ENCODE measurements at regions not wholly inside any gene's neighbourhood (a gene's known extent, or its start where the extent isn't known, plus 50 kb on each side); places are given as distances from the start of the nearest gene placed in this dataset.

DNA sequence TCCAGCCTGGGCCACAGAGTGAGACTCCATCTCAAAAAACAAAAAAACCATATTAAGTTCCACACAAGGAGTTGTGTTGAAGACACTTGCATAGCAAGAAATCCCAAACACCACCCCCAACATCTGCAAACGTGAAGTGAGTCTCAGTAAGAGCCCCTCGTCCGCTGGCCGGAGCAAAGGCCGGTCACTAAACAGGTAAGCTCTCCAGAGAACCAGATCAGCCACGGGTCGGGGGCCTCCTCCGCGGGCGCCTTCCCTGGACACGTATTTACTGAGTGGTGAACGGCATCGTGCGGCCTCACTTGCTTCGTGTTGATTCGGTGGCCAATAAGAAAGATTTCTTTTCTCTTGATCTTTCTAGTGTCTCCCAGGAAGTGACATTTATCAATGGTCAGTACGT is 93.6 kb downstream of the MRPL36 start:
- TF ChIP-seq CTCF (IDR thresholded peaks at IDR 0.05; ENCODE audit: insufficient read depth, low read depth, low read length, missing control alignments) = no peak
- no peak overlapping the region for H3K4me3 ChIP-seq (ENCODE audit: low read length)
- DNase-seq (ENCODE audit: low read depth) = no peak

GRCh38 chr5:1704676-1705075 is 95.0 kb downstream of the MRPL36 start:
- no peak for TF ChIP-seq CTCF (IDR thresholded peaks at IDR 0.05; ENCODE audit: insufficient read depth, low read depth, low read length, missing control alignments)
- no peak overlapping the region for H3K4me3 ChIP-seq (ENCODE audit: low read length)
- no peak for DNase-seq (ENCODE audit: low read depth)

GRCh38 chr5:1704266-1704665 is 95.4 kb downstream of the MRPL36 start:
- no peak for TF ChIP-seq CTCF (IDR thresholded peaks at IDR 0.05; ENCODE audit: insufficient read depth, low read depth, low read length, missing control alignments)
- H3K4me3 ChIP-seq (ENCODE audit: low read length) = no peak overlapping the region
- DNase-seq (ENCODE audit: low read depth) = no peak

GRCh38 chr5:1703352-1704050 is 96.1 kb downstream of the MRPL36 start:
- no peak for TF ChIP-seq CTCF (IDR thresholded peaks at IDR 0.05; ENCODE audit: insufficient read depth, low read depth, low read length, missing control alignments)
- DNase-seq (ENCODE audit: low read depth) = no peak
- no peak overlapping the region for H3K4me3 ChIP-seq (ENCODE audit: low read length)

- no peak for TF ChIP-seq CTCF (IDR thresholded peaks at IDR 0.05; ENCODE audit: insufficient read depth, low read depth, low read length, missing control alignments)
- no peak overlapping the region for H3K4me3 ChIP-seq (ENCODE audit: low read length)
- DNase-seq (ENCODE audit: low read depth) = no peak
Observed at GRCh38 chr5:1702318-1702717, 97.3 kb downstream of the MRPL36 start.

- no peak for TF ChIP-seq CTCF (IDR thresholded peaks at IDR 0.05; ENCODE audit: insufficient read depth, low read depth, low read length, missing control alignments)
- no peak for DNase-seq (ENCODE audit: low read depth)
- H3K4me3 ChIP-seq (ENCODE audit: low read length) = no peak overlapping the region
Observed at GRCh38 chr5:1701884-1702283, 97.8 kb downstream of the MRPL36 start.

DNA sequence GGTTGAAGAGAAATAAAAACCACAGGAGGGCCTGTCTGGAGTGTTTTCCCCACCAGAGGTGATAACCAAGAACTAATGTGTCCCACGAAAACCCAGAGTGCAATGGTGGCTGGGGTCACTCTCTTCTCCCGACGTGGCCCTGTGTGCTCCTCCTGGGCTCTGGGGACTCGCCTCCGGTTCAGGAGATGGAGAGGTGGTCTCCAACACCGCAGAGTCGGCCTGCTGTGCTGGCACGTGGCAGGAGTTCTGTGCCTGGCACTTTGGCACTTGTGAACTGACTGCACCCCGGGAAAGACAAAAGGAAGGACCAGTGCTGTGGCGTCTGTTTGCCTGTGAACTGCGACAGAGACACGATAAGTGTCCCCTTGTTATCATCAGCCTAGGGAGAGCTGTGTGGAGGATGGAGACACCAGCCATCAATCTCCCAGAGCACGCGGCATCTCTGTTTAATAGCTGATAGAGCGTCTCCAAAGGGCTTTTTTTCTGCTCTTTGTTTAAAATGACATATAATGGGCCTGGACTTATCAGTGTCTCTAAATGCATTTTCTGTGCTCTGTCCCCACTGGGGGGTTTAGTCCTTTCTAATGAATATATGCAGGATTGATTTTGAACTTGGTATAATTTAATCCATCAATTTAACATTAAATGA is 98.3 kb downstream of the MRPL36 start:
- no peak for DNase-seq (ENCODE audit: low read depth)
- TF ChIP-seq CTCF (IDR thresholded peaks at IDR 0.05; ENCODE audit: insufficient read depth, low read depth, low read length, missing control alignments) = no peak
- H3K4me3 ChIP-seq (ENCODE audit: low read length) = no peak overlapping the region
